Neural cell (in vitro differentiated cells): ENCODE measurements at regions not wholly inside any gene's neighbourhood (a gene's known extent, or its start where the extent isn't known, plus 50 kb on each side); places are given as distances from the start of the nearest gene placed in this dataset.

Source experiments
- H2AFZ ChIP-seq: fragments of 200-600, 300-800 bp; sonication (generic), shearing (Covaris generic); 2 replicates; pipeline ENCODE4 v1.6.0; 2014; ENCODE audit warnings: low read depth, mild to moderate bottlenecking, antibody characterized with exemption, low read length, moderate library complexity
- H3F3A ChIP-seq: fragments of 200-600 bp; shearing (Covaris generic); 2 replicates; pipeline ENCODE4 v1.6.1; 2016; ENCODE audit warnings: mild to moderate bottlenecking, moderate library complexity, mixed read lengths, antibody characterized with exemption, low read length; ENCODE audit not compliant: insufficient read depth, poor library complexity, severe bottlenecking
- H3K27ac ChIP-seq: fragments of 200-600, 300-800 bp; sonication (generic), shearing (Covaris generic); 2 replicates; pipeline ENCODE4 v1.5.1; 2014; ENCODE audit warnings: mild to moderate bottlenecking, low read length, moderate library complexity
- H3K27me3 ChIP-seq: fragments of 300-800, 200-600 bp; sonication (generic), shearing (Covaris generic); 2 replicates; pipeline ENCODE4 v1.6.0; 2014; ENCODE audit warnings: mild to moderate bottlenecking, low read depth, low read length, moderate library complexity; ENCODE audit not compliant: insufficient read depth
- H3K36me3 ChIP-seq: fragments of 300-800, 200-600 bp; sonication (generic), shearing (Covaris generic); 2 replicates; pipeline ENCODE4 v1.5.1; 2014; ENCODE audit warnings: mild to moderate bottlenecking, antibody characterized with exemption, low read length, moderate library complexity; ENCODE audit not compliant: insufficient read depth
- H3K4me2 ChIP-seq: fragments of 300-800, 200-600 bp; sonication (generic), shearing (Covaris generic); 2 replicates; pipeline ENCODE4 v1.6.0; 2014; ENCODE audit warnings: mild to moderate bottlenecking, low read length
- H3K4me3 ChIP-seq: fragments of 300-800, 200-600 bp; sonication (generic), shearing (Covaris generic); 2 replicates; pipeline ENCODE4 v1.5.1; 2014; ENCODE audit warnings: mild to moderate bottlenecking, low read length, moderate library complexity
- H3K79me2 ChIP-seq: fragments of 200-600 bp; shearing (Covaris generic); replicated peaks from 2 replicates; pipeline ENCODE4 v1.6.0; 2014; ENCODE audit warnings: mild to moderate bottlenecking, low read length, moderate library complexity; ENCODE audit not compliant: insufficient read depth
- H3K9ac ChIP-seq: fragments of 300-800, 200-600 bp; sonication (generic), shearing (Covaris generic); 2 replicates; pipeline ENCODE4 v1.6.1; 2016; ENCODE audit warnings: mild to moderate bottlenecking, low read length, mixed read lengths
- H3K9me2 ChIP-seq: fragments of 200-600 bp; shearing (Covaris generic); 2 replicates; pipeline ENCODE4 v1.6.1; 2016; ENCODE audit warnings: mild to moderate bottlenecking, low read length, mixed read lengths; ENCODE audit not compliant: insufficient read depth
- H3K9me3 ChIP-seq: fragments of 200-600, 300-800 bp; sonication (generic), shearing (Covaris generic); 2 replicates; pipeline ENCODE4 v1.6.1; 2016; ENCODE audit warnings: mild to moderate bottlenecking, mixed run types, low read length, moderate library complexity, mixed read lengths
- H4K20me1 ChIP-seq: fragments of 200-600 bp; shearing (Covaris generic); 2 replicates; pipeline ENCODE4 v1.6.1; 2016; ENCODE audit warnings: mild to moderate bottlenecking, mixed run types; ENCODE audit not compliant: insufficient read depth
- CTCF ChIP-seq: fragments of 450-650 bp; IDR thresholded peaks from 2 replicates; pipeline ENCODE4 v1.5.1; 2014; ENCODE audit warnings: antibody characterized with exemption, mild to moderate bottlenecking, moderate library complexity; ENCODE audit not compliant: poor library complexity, severe bottlenecking
- EP300 ChIP-seq: fragments of 450-650 bp; conservative IDR thresholded peaks from 2 replicates; pipeline ENCODE4 v1.6.1; 2014; ENCODE audit warnings: antibody characterized with exemption, mild to moderate bottlenecking, moderate library complexity; ENCODE audit not compliant: poor library complexity, severe bottlenecking
- EZH2 ChIP-seq: fragments of 200-600, 300-800 bp; shearing (Covaris generic), sonication (generic); IDR thresholded peaks from 2 replicates; pipeline ENCODE4 v1.6.1; 2014; ENCODE audit warnings: antibody characterized with exemption, low read length, borderline replicate concordance, mild to moderate bottlenecking; ENCODE audit not compliant: insufficient read depth, poor library complexity, severe bottlenecking
- MXI1 ChIP-seq: fragments of 450-650 bp; conservative IDR thresholded peaks from 2 replicates; pipeline ENCODE4 v1.6.1; 2014; ENCODE audit warnings: antibody characterized with exemption, mild to moderate bottlenecking; ENCODE audit not compliant: poor library complexity, severe bottlenecking
- POLR2AphosphoS5 ChIP-seq: IDR thresholded peaks from 2 replicates; pipeline ENCODE4 v1.6.1; 2012
- RAD21 ChIP-seq: fragments of 450-650 bp; conservative IDR thresholded peaks from 2 replicates; pipeline ENCODE4 v1.6.1; 2014; ENCODE audit warnings: antibody characterized with exemption, mild to moderate bottlenecking, moderate library complexity
- REST ChIP-seq: IDR thresholded peaks from 2 replicates; pipeline ENCODE4 v1.6.1; 2012; ENCODE audit warnings: borderline replicate concordance
- SMC3 ChIP-seq: fragments of 450-650 bp; conservative IDR thresholded peaks from 2 replicates; pipeline ENCODE4 v1.6.1; 2014; ENCODE audit warnings: antibody characterized with exemption, mild to moderate bottlenecking, moderate library complexity; ENCODE audit not compliant: poor library complexity
- TAF1 ChIP-seq: IDR thresholded peaks from 2 replicates; pipeline ENCODE4 v1.6.1; 2012; ENCODE audit warnings: low read depth

- no peaks in the 10 kb centered on the region for H3K79me2 ChIP-seq
- H3K9me3 ChIP-seq, result no peaks in the 10 kb centered on the region
- no peaks in the 10 kb centered on the region for H3F3A ChIP-seq
- no peaks in the 10 kb centered on the region for H4K20me1 ChIP-seq
- no peaks in the 10 kb centered on the region for H3K9me2 ChIP-seq
- H2AFZ ChIP-seq, result no peak overlapping the region
- H3K27ac ChIP-seq, result no peak overlapping the region
- H3K27me3 ChIP-seq, result no peaks in the 10 kb centered on the region
- no peaks in the 10 kb centered on the region for H3K36me3 ChIP-seq
- no peak overlapping the region for H3K4me3 ChIP-seq
- no peak overlapping the region for H3K9ac ChIP-seq
- TF ChIP-seq EP300 (no peak), MXI1 (no peak), RAD21 (no peak), REST (no peak), SMC3 (no peak), POLR2AphosphoS5 (no peak), EZH2 (no peak), CTCF (no peak), TAF1 (no peak)
- H3K4me2 ChIP-seq, result no peak overlapping the region
These were observed 110.3 kb downstream of the LACC1 start for GRCh38 chr13:43990021-43990420.

GRCh38 chr13:43990829-43991228 is 111.1 kb downstream of the LACC1 start:
- Histone ChIP-seq H3K27me3 (no peaks in the 10 kb centered on the region), H3K4me3 (no peak overlapping the region), H3K79me2 (no peaks in the 10 kb centered on the region), H3K9me3 (no peaks in the 10 kb centered on the region), H4K20me1 (no peaks in the 10 kb centered on the region), H3K36me3 (no peaks in the 10 kb centered on the region), H3K9ac (no peak overlapping the region), H2AFZ (no peak overlapping the region), H3K4me2 (no peak overlapping the region), H3K9me2 (no peaks in the 10 kb centered on the region), H3F3A (no peaks in the 10 kb centered on the region), H3K27ac (no peak overlapping the region)
- TF ChIP-seq POLR2AphosphoS5 (no peak), RAD21 (no peak), SMC3 (no peak), EP300 (no peak), CTCF (no peak), MXI1 (no peak), REST (no peak), TAF1 (no peak), EZH2 (no peak)
